ENCODE measurements at regions not wholly inside any gene's neighbourhood (a gene's known extent, or its start where the extent isn't known, plus 50 kb on each side); places are given as distances from the start of the nearest gene placed in this dataset.
"Not testable (repeated sequence)": the region's sequence is repeated elsewhere in the genome, so short reads cannot be mapped to it uniquely, and the experiment has no call there.

GRCh38 chrX:139475432-139475831 lies 55.1 kb upstream of the F9 start:
- Histone ChIP-seq H3K36me3 (ENCODE audit: control insufficient read depth, insufficient read depth, low read length) (no peaks in the 10 kb centered on the region), H3K9ac (ENCODE audit: low read length) (no peak overlapping the region)

GRCh38 chrX:139461945-139462344 lies 68.6 kb upstream of the F9 start:
- H3K9me3 ChIP-seq (ENCODE audit: control insufficient read depth, low read length); H3K9ac ChIP-seq (ENCODE audit: low read length); H3K4me3 ChIP-seq (ENCODE audit: low read length); H3K27me3 ChIP-seq (ENCODE audit: control insufficient read depth, insufficient read depth, low read length); H3K36me3 ChIP-seq (ENCODE audit: control insufficient read depth, insufficient read depth, low read length); H3K4me1 ChIP-seq (ENCODE audit: control insufficient read depth, insufficient read depth, low read length): not testable (repeated sequence)

More at GRCh38 chrX:139475432-139475831, 55.1 kb upstream of the F9 start:
- no peaks in the 10 kb centered on the region for H3K4me1 ChIP-seq (ENCODE audit: control insufficient read depth, insufficient read depth, low read length)
- no peak overlapping the region for H3K4me3 ChIP-seq (ENCODE audit: low read length)
- no peaks in the 10 kb centered on the region for H3K27me3 ChIP-seq (ENCODE audit: control insufficient read depth, insufficient read depth, low read length)
- no peaks in the 10 kb centered on the region for H3K9me3 ChIP-seq (ENCODE audit: control insufficient read depth, low read length)

- Histone ChIP-seq H3K36me3 (ENCODE audit: control insufficient read depth, insufficient read depth, low read length) (no peaks in the 10 kb centered on the region), H3K9ac (ENCODE audit: low read length) (no peak overlapping the region), H3K4me1 (ENCODE audit: control insufficient read depth, insufficient read depth, low read length) (no peaks in the 10 kb centered on the region), H3K9me3 (ENCODE audit: control insufficient read depth, low read length) (no peaks in the 10 kb centered on the region), H3K27me3 (ENCODE audit: control insufficient read depth, insufficient read depth, low read length) (no peaks in the 10 kb centered on the region), H3K4me3 (ENCODE audit: low read length) (no peak overlapping the region)
These were observed 75.8 kb upstream of the F9 start for GRCh38 chrX:139454743-139455142.

- Histone ChIP-seq H3K4me3 (ENCODE audit: low read length) (no peak overlapping the region), H3K27me3 (ENCODE audit: control insufficient read depth, insufficient read depth, low read length) (no peaks in the 10 kb centered on the region), H3K9ac (ENCODE audit: low read length) (no peak overlapping the region), H3K36me3 (ENCODE audit: control insufficient read depth, insufficient read depth, low read length) (no peaks in the 10 kb centered on the region), H3K4me1 (ENCODE audit: control insufficient read depth, insufficient read depth, low read length) (no peaks in the 10 kb centered on the region), H3K9me3 (ENCODE audit: control insufficient read depth, low read length) (no peaks in the 10 kb centered on the region)
These were observed 81.5 kb upstream of the F9 start for GRCh38 chrX:139448996-139449395.

- Histone ChIP-seq H3K9ac (ENCODE audit: low read length) (no peak overlapping the region), H3K9me3 (ENCODE audit: control insufficient read depth, low read length) (no peaks in the 10 kb centered on the region), H3K36me3 (ENCODE audit: control insufficient read depth, insufficient read depth, low read length) (no peaks in the 10 kb centered on the region), H3K27me3 (ENCODE audit: control insufficient read depth, insufficient read depth, low read length) (no peaks in the 10 kb centered on the region), H3K4me3 (ENCODE audit: low read length) (no peak overlapping the region), H3K4me1 (ENCODE audit: control insufficient read depth, insufficient read depth, low read length) (no peaks in the 10 kb centered on the region)
These were observed 83.7 kb upstream of the F9 start for GRCh38 chrX:139446832-139447231.

- H3K4me3 ChIP-seq (ENCODE audit: low read length): no peak overlapping the region
- H3K9me3 ChIP-seq (ENCODE audit: control insufficient read depth, low read length): no peaks in the 10 kb centered on the region
- H3K4me1 ChIP-seq (ENCODE audit: control insufficient read depth, insufficient read depth, low read length): no peaks in the 10 kb centered on the region
- H3K9ac ChIP-seq (ENCODE audit: low read length): no peak overlapping the region
- no peaks in the 10 kb centered on the region for H3K36me3 ChIP-seq (ENCODE audit: control insufficient read depth, insufficient read depth, low read length)
- H3K27me3 ChIP-seq (ENCODE audit: control insufficient read depth, insufficient read depth, low read length): no peaks in the 10 kb centered on the region
These were observed 100.6 kb upstream of the F9 start for GRCh38 chrX:139429913-139430312.

- no peaks in the 10 kb centered on the region for H3K4me1 ChIP-seq (ENCODE audit: control insufficient read depth, insufficient read depth, low read length)
- H3K9me3 ChIP-seq (ENCODE audit: control insufficient read depth, low read length): no peaks in the 10 kb centered on the region
- no peaks in the 10 kb centered on the region for H3K36me3 ChIP-seq (ENCODE audit: control insufficient read depth, insufficient read depth, low read length)
- no peak overlapping the region for H3K9ac ChIP-seq (ENCODE audit: low read length)
- H3K27me3 ChIP-seq (ENCODE audit: control insufficient read depth, insufficient read depth, low read length): no peaks in the 10 kb centered on the region
- no peak overlapping the region for H3K4me3 ChIP-seq (ENCODE audit: low read length)
These were observed 107.4 kb upstream of the F9 start for GRCh38 chrX:139423186-139423585.

GRCh38 chrX:139398258-139398657 lies 132.3 kb upstream of the F9 start:
- H3K9me3 ChIP-seq (ENCODE audit: control insufficient read depth, low read length); H3K4me1 ChIP-seq (ENCODE audit: control insufficient read depth, insufficient read depth, low read length); H3K4me3 ChIP-seq (ENCODE audit: low read length); H3K36me3 ChIP-seq (ENCODE audit: control insufficient read depth, insufficient read depth, low read length); H3K9ac ChIP-seq (ENCODE audit: low read length); H3K27me3 ChIP-seq (ENCODE audit: control insufficient read depth, insufficient read depth, low read length): not testable (repeated sequence)

- H3K9ac ChIP-seq (ENCODE audit: low read length): no peak overlapping the region
- no peaks in the 10 kb centered on the region for H3K4me1 ChIP-seq (ENCODE audit: control insufficient read depth, insufficient read depth, low read length)
- H3K27me3 ChIP-seq (ENCODE audit: control insufficient read depth, insufficient read depth, low read length): no peaks in the 10 kb centered on the region
- H3K36me3 ChIP-seq (ENCODE audit: control insufficient read depth, insufficient read depth, low read length): no peaks in the 10 kb centered on the region
- no peak overlapping the region for H3K4me3 ChIP-seq (ENCODE audit: low read length)
- H3K9me3 ChIP-seq (ENCODE audit: control insufficient read depth, low read length): no peaks in the 10 kb centered on the region
These were observed 142.3 kb upstream of the F9 start for GRCh38 chrX:139388254-139388653.

GRCh38 chrX:139382529-139382928 lies 148.0 kb upstream of the F9 start:
- no peaks in the 10 kb centered on the region for H3K27me3 ChIP-seq (ENCODE audit: control insufficient read depth, insufficient read depth, low read length)
- no peak overlapping the region for H3K4me3 ChIP-seq (ENCODE audit: low read length)
- H3K36me3 ChIP-seq (ENCODE audit: control insufficient read depth, insufficient read depth, low read length): no peaks in the 10 kb centered on the region
- H3K9ac ChIP-seq (ENCODE audit: low read length): no peak overlapping the region
- no peaks in the 10 kb centered on the region for H3K4me1 ChIP-seq (ENCODE audit: control insufficient read depth, insufficient read depth, low read length)
- H3K9me3 ChIP-seq (ENCODE audit: control insufficient read depth, low read length): no peaks in the 10 kb centered on the region

GRCh38 chrX:139376547-139376946 lies 154.0 kb upstream of the F9 start:
- not testable (repeated sequence) for H3K9me3 ChIP-seq (ENCODE audit: control insufficient read depth, low read length); H3K4me1 ChIP-seq (ENCODE audit: control insufficient read depth, insufficient read depth, low read length); H3K9ac ChIP-seq (ENCODE audit: low read length); H3K36me3 ChIP-seq (ENCODE audit: control insufficient read depth, insufficient read depth, low read length); H3K4me3 ChIP-seq (ENCODE audit: low read length); H3K27me3 ChIP-seq (ENCODE audit: control insufficient read depth, insufficient read depth, low read length)

GRCh38 chrX:139360356-139360755 lies 170.2 kb upstream of the F9 start:
- no peak overlapping the region for H3K9ac ChIP-seq (ENCODE audit: low read length)
- no peaks in the 10 kb centered on the region for H3K27me3 ChIP-seq (ENCODE audit: control insufficient read depth, insufficient read depth, low read length)
- no peak overlapping the region for H3K4me3 ChIP-seq (ENCODE audit: low read length)
- H3K4me1 ChIP-seq (ENCODE audit: control insufficient read depth, insufficient read depth, low read length): no peaks in the 10 kb centered on the region
- H3K36me3 ChIP-seq (ENCODE audit: control insufficient read depth, insufficient read depth, low read length): no peaks in the 10 kb centered on the region
- H3K9me3 ChIP-seq (ENCODE audit: control insufficient read depth, low read length): no peaks in the 10 kb centered on the region

- not testable (repeated sequence) for H3K36me3 ChIP-seq (ENCODE audit: control insufficient read depth, insufficient read depth, low read length); H3K9ac ChIP-seq (ENCODE audit: low read length); H3K27me3 ChIP-seq (ENCODE audit: control insufficient read depth, insufficient read depth, low read length); H3K9me3 ChIP-seq (ENCODE audit: control insufficient read depth, low read length); H3K4me3 ChIP-seq (ENCODE audit: low read length); H3K4me1 ChIP-seq (ENCODE audit: control insufficient read depth, insufficient read depth, low read length)
These were observed 187.9 kb upstream of the F9 start for GRCh38 chrX:139342594-139342991.

Measured in mucosa of stomach (tissue), 1 donor.